Chondrocyte (in vitro differentiated cells): ENCODE measurements at regions not wholly inside any gene's neighbourhood (a gene's known extent, or its start where the extent isn't known, plus 50 kb on each side); places are given as distances from the start of the nearest gene placed in this dataset.

ENCODE experiments used
- DNase-seq: peaks from one replicate; pipeline ENCODE4 v3.0.0; 2021; ENCODE audit warnings: mixed read lengths, low spot score
- H3K27ac Mint-ChIP-seq: one replicate; pipeline ENCODE4 v1.8.0; 2021; ENCODE audit warnings: mild to moderate bottlenecking, moderate library complexity, mixed read lengths; ENCODE audit not compliant: unreplicated experiment
- H3K27me3 Mint-ChIP-seq: 2 replicates; pipeline ENCODE4 v1.8.0; 2021; ENCODE audit warnings: low read depth, mixed read lengths
- H3K36me3 Mint-ChIP-seq: 2 replicates; pipeline ENCODE4 v1.8.0; 2021; ENCODE audit warnings: low read depth, mixed read lengths
- H3K4me1 Mint-ChIP-seq: 2 replicates; pipeline ENCODE4 v1.8.0; 2021; ENCODE audit warnings: low read depth, mild to moderate bottlenecking, mixed read lengths
- H3K4me3 Mint-ChIP-seq: one replicate; pipeline ENCODE4 v1.8.0; 2021; ENCODE audit warnings: mild to moderate bottlenecking, moderate library complexity, mixed read lengths; ENCODE audit not compliant: unreplicated experiment
- H3K9me3 Mint-ChIP-seq: 2 replicates; pipeline ENCODE4 v1.8.0; 2021; ENCODE audit warnings: low read depth, mixed read lengths
- CTCF ChIP-seq: fragments of 200-600 bp; sonication (generic); IDR thresholded peaks from 2 replicates; pipeline ENCODE4 v1.5.0; 2021; ENCODE audit warnings: antibody characterized with exemption, mild to moderate bottlenecking, moderate library complexity

DNA sequence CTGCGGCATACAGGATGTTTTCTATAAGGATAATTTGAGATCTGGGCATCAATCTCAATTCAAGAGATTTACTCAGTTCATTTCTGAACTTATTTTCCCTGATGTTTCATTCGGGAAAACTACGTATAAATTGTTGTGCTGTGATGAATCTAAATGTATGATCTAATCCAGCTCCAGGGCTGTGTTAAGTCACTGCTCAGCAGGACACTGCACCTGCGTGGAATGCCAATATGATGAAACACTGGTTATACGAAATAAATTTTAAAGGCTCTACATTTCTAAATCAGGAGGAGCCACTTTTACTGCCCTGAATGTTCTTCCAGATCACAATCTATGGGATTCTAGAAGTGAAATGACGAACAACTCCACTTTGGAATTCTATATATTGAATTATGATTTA lies 259.0 kb downstream of the HNMT start:
- H3K36me3 Mint-ChIP-seq = peaks cover 4% of the 10 kb centered on the region
- DNase-seq = no peak
- H3K27me3 Mint-ChIP-seq = peaks cover 29% of the 10 kb centered on the region
- no peak overlapping the region for H3K4me3 Mint-ChIP-seq
- TF ChIP-seq CTCF = no peak
- H3K27ac Mint-ChIP-seq = no peak overlapping the region
- H3K9me3 Mint-ChIP-seq = no peaks in the 10 kb centered on the region
- no peaks in the 10 kb centered on the region for H3K4me1 Mint-ChIP-seq

DNA sequence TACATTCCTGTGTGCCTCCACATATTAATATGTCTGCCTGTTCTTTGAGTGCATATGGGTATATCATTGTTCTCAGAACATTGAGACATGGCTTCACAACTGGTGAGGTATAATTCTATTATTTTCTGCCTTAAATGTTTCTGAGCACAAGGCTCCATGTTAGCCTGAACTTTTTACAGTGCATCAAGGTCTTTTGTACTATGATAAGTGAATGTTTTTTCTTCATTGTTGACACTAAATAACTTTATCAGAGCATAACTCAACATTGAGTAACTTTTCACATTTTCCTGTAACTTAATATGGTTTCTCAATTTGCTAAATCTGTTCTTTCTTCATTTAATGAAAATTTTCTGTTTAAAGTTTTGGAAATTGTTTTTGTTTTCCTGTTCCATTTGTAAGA lies 262.9 kb downstream of the HNMT start:
- Mint-ChIP-seq H3K4me3 (no peak overlapping the region), H3K27me3 (peaks cover 25% of the 10 kb centered on the region), H3K36me3 (peaks cover 4% of the 10 kb centered on the region), H3K27ac (no peak overlapping the region), H3K9me3 (no peaks in the 10 kb centered on the region), H3K4me1 (peaks cover 7% of the 10 kb centered on the region)
- DNase-seq = no peak
- TF ChIP-seq CTCF = no peak

GRCh38 chr2:138228101-138228500 lies 263.8 kb downstream of the HNMT start:
- Mint-ChIP-seq H3K27me3 (peaks cover 25% of the 10 kb centered on the region), H3K36me3 (peaks cover 5% of the 10 kb centered on the region), H3K9me3 (no peaks in the 10 kb centered on the region), H3K4me1 (peaks cover 7% of the 10 kb centered on the region), H3K4me3 (no peak overlapping the region), H3K27ac (no peak overlapping the region)
- TF ChIP-seq CTCF = no peak
- DNase-seq = no peak

GRCh38 chr2:138234265-138234664 lies 267.3 kb upstream of the SPOPL start:
- DNase-seq = no peak
- H3K27me3 Mint-ChIP-seq = peaks cover 23% of the 10 kb centered on the region
- H3K4me1 Mint-ChIP-seq = peaks cover 24% of the 10 kb centered on the region
- no peak for TF ChIP-seq CTCF
- H3K27ac Mint-ChIP-seq = no peak overlapping the region
- H3K4me3 Mint-ChIP-seq = no peak overlapping the region
- no peaks in the 10 kb centered on the region for H3K9me3 Mint-ChIP-seq
- H3K36me3 Mint-ChIP-seq = peaks cover 5% of the 10 kb centered on the region

DNA sequence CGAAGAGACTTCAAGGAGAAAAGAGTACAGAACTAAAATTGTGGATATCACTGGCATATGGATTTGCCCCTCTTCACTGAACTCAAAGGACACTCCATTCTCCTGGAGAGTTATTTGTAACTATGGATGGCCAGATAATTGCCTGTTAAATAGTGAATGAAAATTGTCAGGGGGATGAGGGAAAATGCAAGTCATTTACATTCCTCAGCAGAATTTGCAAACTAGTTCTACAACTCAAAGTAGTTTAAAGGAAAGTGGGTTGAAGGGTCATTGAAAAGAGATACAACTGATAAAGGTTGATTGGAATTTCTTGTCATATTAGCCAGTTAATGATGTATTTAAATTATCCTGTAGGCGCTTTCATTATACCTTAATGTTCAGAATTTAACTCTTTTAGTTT lies 266.5 kb upstream of the SPOPL start:
- TF ChIP-seq CTCF = no peak
- H3K9me3 Mint-ChIP-seq = no peaks in the 10 kb centered on the region
- H3K4me3 Mint-ChIP-seq = no peak overlapping the region
- peaks cover 5% of the 10 kb centered on the region for H3K36me3 Mint-ChIP-seq
- no peak for DNase-seq
- peaks cover 32% of the 10 kb centered on the region for H3K4me1 Mint-ChIP-seq
- H3K27ac Mint-ChIP-seq = no peak overlapping the region
- peaks cover 19% of the 10 kb centered on the region for H3K27me3 Mint-ChIP-seq
